Stimulated activated CD4-positive, alpha-beta T cell treated with anti-CD3 and anti-CD28 coated beads, Interleukin-4, amount 100 ng/mL, for 48 hours (primary cell): ENCODE measurements at regions not wholly inside any gene's neighbourhood (a gene's known extent, or its start where the extent isn't known, plus 50 kb on each side); places are given as distances from the start of the nearest gene placed in this dataset.
"Not testable (repeated sequence)": the region's sequence is repeated elsewhere in the genome, so short reads cannot be mapped to it uniquely, and the experiment has no call there.

Experiments
- DNase-seq, 2 donors: peaks; one replicate each; pipeline ENCODE4 v3.0.0-alpha.2; 2020; ENCODE audit warnings: low read depth in 2 of 2

- no peak for DNase-seq
Measured at GRCh38 chr4:174069848-174070330, 213.6 kb downstream of the FBXO8 start.

DNA sequence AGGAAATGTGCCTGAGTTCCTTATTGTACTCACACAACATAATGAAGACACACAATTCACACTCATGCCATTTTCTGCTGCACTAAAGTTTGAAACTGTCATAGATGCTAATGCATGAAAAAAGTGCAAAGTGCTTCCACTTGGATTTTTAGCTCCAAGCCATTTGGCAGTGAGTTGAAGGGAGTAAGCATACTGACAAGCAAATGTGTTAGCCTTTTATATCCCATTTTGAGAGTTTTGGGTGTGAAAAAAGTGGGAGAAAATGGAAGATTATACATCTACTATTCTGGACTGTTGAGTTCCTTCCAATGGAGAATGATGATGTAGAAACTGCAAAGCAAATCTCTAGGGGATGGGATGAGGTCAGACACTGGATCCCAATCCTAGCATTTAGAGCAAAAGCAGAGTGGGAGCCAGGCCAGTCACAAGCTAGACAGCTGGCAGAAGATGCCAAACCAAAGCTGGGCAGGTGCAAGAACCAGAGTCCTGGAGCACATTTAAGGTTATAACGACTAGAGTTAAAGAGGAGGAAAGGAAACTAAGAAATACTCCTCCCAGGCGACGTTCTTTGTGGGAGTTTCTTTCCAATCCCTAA, 216.8 kb downstream of the FBXO8 start:
- no peak for DNase-seq

- DNase-seq = no peak
Measured at GRCh38 chr4:174062831-174063230, 220.6 kb downstream of the FBXO8 start.

DNA sequence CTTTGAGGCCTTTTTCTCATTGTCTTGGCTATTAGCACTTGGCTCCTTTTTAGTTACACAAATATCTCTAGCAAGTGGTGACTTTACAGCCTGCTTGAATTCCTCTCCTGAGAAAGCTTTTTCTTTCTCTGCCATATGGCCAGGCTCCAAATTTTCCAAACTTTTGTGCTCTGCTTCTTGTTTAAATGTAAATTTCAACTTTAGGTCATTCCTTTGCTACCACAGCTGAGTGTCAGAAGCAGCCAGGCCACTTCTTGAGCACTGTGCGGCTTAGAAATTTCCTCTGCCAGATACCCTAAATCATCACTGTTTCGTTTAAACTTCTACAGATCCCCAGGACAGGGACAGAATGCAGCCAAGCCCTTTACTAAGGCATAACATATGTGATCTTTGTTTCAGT, 222.4 kb downstream of the FBXO8 start:
- DNase-seq = no peak

GRCh38 chr4:174058846-174059245, 224.6 kb downstream of the FBXO8 start:
- DNase-seq = no peak

GRCh38 chr4:174056959-174057358, 226.5 kb downstream of the FBXO8 start:
- DNase-seq = no peak

DNA sequence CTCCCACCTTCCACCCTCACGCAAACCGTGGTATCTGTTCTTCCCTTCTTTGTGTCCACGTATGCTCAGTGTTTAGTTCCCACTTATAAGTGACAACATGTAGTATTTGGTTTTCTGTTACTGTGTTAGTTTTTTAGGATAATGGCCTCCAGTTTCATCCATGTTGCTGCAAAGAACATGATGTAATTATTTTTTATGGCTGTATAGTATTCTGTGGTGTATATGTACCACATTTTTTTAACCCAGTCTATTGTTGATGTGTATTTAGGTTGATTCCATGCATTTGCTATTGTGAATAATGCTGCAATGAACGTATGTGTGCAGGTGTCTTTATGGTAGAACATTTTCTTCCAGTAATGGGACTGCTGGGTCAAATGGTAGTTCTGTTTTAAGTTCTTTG, 228.1 kb downstream of the FBXO8 start:
- DNase-seq = no peak

DNA sequence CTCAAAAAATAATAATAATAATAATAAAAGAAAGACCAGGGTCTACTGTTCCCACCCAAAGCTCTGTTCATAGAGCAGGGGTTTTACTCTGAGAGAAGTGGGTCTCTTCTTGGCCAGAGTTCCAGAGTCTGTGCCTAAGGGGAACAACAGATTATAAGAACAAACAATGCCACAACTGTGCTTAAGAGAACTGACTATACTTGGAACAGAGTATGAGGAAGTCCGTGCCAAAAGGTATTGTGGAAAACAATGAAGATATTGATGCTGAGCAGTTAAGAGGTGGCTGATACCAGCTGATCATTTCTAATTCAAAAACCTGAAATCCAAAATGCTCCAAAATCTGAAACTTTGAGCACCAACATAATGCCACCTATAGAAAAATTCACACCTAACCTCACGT, 229.6 kb downstream of the FBXO8 start:
- no peak for DNase-seq

GRCh38 chr4:174047363-174047762, 236.1 kb downstream of the FBXO8 start:
- no peak for DNase-seq

DNA sequence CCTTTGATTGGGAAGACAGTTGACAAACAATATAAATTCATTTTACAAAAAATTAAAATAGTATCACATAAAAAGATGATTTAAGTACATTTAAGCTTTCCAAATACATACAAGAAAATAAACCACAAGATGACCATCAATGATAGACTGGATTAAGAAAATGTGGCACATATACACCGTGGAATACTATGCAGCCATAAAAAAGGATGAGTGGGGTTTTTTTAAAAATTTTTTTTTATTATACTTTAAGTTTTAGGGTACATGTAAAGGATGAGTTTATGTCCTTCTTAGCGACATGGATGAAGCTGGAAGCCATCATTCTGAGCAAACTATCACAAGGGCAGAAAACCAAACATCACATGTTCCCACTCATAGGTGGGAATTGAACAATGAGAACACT, 237.6 kb downstream of the FBXO8 start:
- DNase-seq = not testable (repeated sequence)

- DNase-seq = no peak
Measured at GRCh38 chr4:174045381-174045780, 238.1 kb downstream of the FBXO8 start.

- DNase-seq = no peak
Measured at GRCh38 chr4:174041555-174042105, 241.8 kb downstream of the FBXO8 start.

DNA sequence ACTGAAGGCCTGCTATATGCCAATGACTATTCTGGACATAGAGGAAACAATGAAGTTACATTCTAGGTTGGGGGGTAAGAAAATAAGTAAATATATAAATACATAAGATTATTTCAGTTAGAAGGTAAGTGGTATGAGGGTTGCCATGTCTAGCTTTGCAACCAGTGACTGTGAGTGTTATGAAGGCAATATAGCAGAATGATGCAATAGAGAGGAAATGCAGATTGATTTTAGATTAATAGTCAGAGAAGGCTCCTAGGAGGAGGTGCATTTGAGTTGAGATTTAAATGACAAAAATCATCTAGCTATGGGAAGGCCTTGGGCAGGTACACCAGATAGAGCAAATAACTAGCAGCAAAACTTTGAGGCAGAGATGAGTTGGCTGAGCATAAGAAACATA, 243.2 kb downstream of the FBXO8 start:
- DNase-seq = no peak

DNA sequence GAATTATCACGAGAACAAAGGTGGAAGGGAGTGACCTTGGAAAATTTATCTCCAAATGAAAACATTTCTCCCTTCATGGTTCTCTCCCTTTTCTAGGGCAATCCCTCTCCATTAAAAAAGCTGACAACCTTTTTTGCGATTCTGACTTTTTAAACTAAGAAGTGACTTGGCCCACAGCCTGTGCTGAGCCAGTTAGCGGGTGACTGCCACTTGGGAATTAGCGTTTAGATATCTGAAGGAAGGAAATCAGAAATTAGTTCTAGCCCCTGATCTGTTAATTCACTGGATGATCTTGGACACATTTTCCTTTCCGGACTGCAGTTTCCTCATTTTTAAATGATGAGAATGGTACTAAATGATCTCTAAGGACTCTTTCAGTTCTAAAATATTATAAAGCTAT, 245.0 kb downstream of the FBXO8 start:
- DNase-seq = no peak

DNA sequence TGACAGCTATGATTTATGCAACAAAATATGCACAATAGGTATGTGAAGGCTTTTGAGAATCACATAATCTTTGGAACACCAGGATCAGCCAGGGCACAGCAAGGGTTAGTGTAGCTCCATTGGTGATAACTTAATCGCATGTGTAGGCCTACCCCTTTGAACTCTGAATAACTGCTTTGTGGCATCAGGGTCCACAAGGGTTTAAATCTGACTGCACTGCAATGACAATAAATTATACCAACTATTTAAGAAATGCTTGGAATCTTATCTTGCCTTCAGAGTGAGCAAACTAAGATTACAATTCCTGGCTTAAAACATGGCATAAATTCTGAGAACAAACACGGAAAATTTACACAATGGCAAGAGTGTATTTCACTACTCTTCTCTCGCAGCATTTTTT, 245.8 kb downstream of the FBXO8 start:
- DNase-seq = no peak

- no peak for DNase-seq
Measured at GRCh38 chr4:174037049-174037448, 246.4 kb downstream of the FBXO8 start.

- DNase-seq = no peak
Measured at GRCh38 chr4:174036576-174036975, 246.9 kb downstream of the FBXO8 start.

DNA sequence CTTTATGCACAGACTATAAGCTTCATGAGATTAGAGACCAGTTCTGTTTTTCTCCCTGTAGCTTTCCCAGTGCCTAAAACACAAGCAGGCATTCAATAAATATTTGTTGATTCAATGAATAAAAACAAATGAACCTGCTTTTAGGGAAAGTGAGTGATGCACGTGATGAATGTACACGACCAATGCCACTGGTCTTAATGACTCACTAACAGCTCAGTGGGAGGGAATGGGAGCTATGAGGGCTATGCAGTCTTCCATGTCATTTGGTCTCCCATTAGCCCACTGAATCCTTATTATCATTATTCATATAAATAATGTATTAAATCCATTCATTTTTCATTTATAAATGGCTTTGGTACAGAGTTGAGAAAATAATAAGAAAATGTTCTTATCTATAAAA, 247.4 kb downstream of the FBXO8 start:
- no peak for DNase-seq

GRCh38 chr4:174023641-174024040, 259.8 kb downstream of the FBXO8 start:
- no peak for DNase-seq

DNA sequence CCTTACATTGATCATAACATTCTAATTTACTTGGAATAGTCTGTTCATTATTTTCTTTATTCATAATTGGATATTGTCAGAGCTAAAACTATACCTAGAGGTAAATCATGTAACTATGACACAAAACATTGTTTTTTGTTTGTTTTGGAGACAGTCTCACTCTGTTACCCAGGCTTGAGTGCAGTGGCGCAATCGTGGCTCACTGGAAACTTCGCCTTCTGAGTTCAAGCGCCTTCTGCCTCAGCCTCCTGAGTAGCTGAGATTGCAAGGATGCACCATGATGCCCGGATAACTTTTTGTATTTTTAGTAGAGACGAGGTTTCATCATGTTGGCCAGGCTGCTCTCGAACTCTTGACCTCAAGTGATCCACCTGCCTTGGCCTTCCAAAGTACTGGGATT, 265.2 kb downstream of the FBXO8 start:
- no peak for DNase-seq

GRCh38 chr4:174016251-174016650, 267.2 kb downstream of the FBXO8 start:
- DNase-seq = no peak

GRCh38 chr4:174012886-174013259, 270.6 kb downstream of the FBXO8 start:
- DNase-seq = no peak

DNA sequence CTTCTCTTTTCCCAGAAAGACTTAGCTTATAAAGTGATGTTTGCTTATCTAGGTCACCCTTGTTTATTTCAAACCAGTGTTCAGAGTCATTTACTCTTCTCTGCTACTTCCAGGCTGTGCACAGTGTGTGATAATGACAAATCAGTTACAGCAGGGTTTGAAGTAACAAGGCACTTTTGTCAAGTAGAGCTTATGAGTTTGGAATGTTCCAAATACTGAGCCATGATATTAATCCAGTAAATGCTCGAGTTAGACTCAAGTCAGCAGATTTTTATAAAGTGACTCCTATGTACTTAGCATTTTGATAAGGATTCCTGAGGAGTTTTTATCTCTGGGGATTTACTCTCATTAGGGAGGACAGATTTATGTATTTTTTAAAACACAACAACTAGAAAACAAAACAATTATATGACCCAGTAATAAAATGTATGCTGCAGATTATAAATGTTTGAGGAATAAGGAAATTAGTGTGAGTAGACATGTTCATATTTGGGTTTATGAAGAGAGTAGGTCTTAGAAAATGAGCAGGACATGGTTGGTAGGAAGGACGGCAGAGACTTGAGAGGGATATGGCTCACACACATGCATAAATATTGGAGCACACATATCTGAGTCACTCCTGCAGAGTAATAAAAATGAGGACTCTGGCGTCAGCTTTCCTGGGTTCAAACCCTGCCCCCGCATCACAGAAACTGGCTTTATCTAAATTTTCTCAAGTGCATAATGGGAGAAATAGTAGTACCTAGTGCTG, 271.2 kb downstream of the FBXO8 start:
- DNase-seq = no peak
